Hepatocyte (in vitro differentiated cells): ENCODE measurements at regions not wholly inside any gene's neighbourhood (a gene's known extent, or its start where the extent isn't known, plus 50 kb on each side); places are given as distances from the start of the nearest gene placed in this dataset.

Experiments used
- DNase-seq: peaks from one replicate; pipeline ENCODE4 v3.0.0-alpha.2; 2016; ENCODE audit warnings: low spot score
- H2AFZ ChIP-seq: fragments of 200-600 bp; sonication (generic); 2 replicates; pipeline ENCODE4 v1.6.0; 2016; ENCODE audit warnings: antibody characterized with exemption, mild to moderate bottlenecking
- H3K27ac ChIP-seq: fragments of 200-600 bp; sonication (generic); 2 replicates; pipeline ENCODE4 v1.5.1; 2016; ENCODE audit warnings: mild to moderate bottlenecking
- H3K27me3 ChIP-seq: fragments of 200-600 bp; sonication (generic); 2 replicates; pipeline ENCODE4 v1.6.1; 2016
- H3K36me3 ChIP-seq: fragments of 200-600 bp; sonication (generic); replicated peaks from 2 replicates; pipeline ENCODE4 v1.5.1; 2016; ENCODE audit warnings: low read depth; ENCODE audit not compliant: insufficient read depth
- H3K4me1 ChIP-seq: fragments of 200-600 bp; sonication (generic); 2 replicates; pipeline ENCODE4 v1.5.1; 2016; ENCODE audit warnings: mild to moderate bottlenecking, moderate library complexity; ENCODE audit not compliant: insufficient read depth
- H3K4me2 ChIP-seq: fragments of 200-600 bp; sonication (generic); 2 replicates; pipeline ENCODE4 v1.6.0; 2016
- H3K4me3 ChIP-seq: fragments of 200-600 bp; sonication (generic); 2 replicates; pipeline ENCODE4 v1.5.1; 2016; ENCODE audit warnings: mild to moderate bottlenecking
- H3K79me2 ChIP-seq: fragments of 200-600 bp; sonication (generic); 2 replicates; pipeline ENCODE4 v1.6.0; 2017; ENCODE audit warnings: mild to moderate bottlenecking
- H3K9me2 ChIP-seq: fragments of 200-600 bp; sonication (generic); replicated peaks from 2 replicates; pipeline ENCODE4 v1.6.0; 2017; ENCODE audit warnings: mild to moderate bottlenecking; ENCODE audit not compliant: insufficient read depth
- H3K9me3 ChIP-seq: fragments of 200-600 bp; sonication (generic); 2 replicates; pipeline ENCODE4 v1.5.1; 2016; ENCODE audit warnings: low read depth, mild to moderate bottlenecking
- H4K20me1 ChIP-seq: fragments of 200-600 bp; sonication (generic); 2 replicates; pipeline ENCODE4 v1.6.0; 2016; ENCODE audit warnings: mild to moderate bottlenecking; ENCODE audit not compliant: insufficient read depth, poor library complexity, severe bottlenecking
- EZH2 ChIP-seq: fragments of 200-600 bp; sonication (generic); IDR thresholded peaks from 2 replicates; pipeline ENCODE4 v1.6.1; 2016; ENCODE audit warnings: antibody characterized with exemption, mild to moderate bottlenecking, borderline replicate concordance
- EZH2phosphoT487 ChIP-seq: fragments of 200-600 bp; sonication (generic); IDR thresholded peaks from one replicate; pipeline ENCODE4 v1.6.1; 2018; ENCODE audit warnings: antibody characterized with exemption, mild to moderate bottlenecking, low read depth, moderate library complexity; ENCODE audit not compliant: unreplicated experiment, severe bottlenecking
- WGBS: methylation state at CpG from one replicate; pipeline ENCODE4 v1.1.6; 2016; ENCODE audit warnings: low lambda C conversion rate; ENCODE audit errors: missing lambda C conversion rate; 5-methylcytosine and 5-hydroxymethylcytosine counted together
- TF ChIP-seq, protein P1 (sequence below): fragments of 200-600 bp; sonication (generic); IDR thresholded peaks from 2 replicates; pipeline ENCODE4 v1.5.1; 2016; ENCODE audit warnings: antibody characterized with exemption, mild to moderate bottlenecking; ENCODE audit not compliant: poor library complexity

DNA sequence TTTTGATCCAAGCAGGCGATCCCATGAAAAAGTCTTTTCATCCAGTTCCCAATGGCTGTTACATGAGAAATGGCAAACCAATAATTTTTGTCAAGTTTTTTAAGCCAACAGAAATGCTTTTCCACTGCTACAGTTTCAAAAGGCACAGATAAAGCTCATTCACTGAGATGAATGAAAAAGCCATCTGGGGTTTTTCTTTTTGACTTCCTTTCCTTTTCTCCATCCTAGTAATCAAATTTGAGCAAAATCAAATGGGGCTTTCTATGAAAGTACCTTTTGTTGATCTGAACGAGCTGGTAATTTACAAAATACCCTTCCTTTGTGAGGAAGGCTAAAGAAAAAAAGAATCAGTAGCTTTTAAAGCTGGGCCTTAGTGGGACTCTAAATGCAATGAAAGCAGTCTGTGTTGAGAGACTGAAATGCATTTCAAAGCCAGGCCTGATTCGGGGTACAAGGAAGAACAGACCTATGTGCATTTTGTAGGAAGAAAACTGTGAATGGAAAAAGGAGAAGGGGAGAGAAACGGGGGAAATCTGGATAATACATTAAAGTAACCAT, 185.2 kb upstream of the DNAJC19 start:
- Histone ChIP-seq H3K27ac (no peak overlapping the region), H4K20me1 (no peaks in the 10 kb centered on the region), H3K9me2 (no peaks in the 10 kb centered on the region), H3K4me2 (no peak overlapping the region), H3K27me3 (no peaks in the 10 kb centered on the region), H3K9me3 (no peaks in the 10 kb centered on the region), H3K36me3 (no peaks in the 10 kb centered on the region), H3K4me1 (no peaks in the 10 kb centered on the region), H3K79me2 (no peaks in the 10 kb centered on the region), H3K4me3 (no peak overlapping the region), H2AFZ (no peak overlapping the region)
- no peak for DNase-seq
- no peak for TF ChIP-seq EZH2phosphoT487
- no peak for TF ChIP-seq EZH2
- TF ChIP-seq, protein P1, sequence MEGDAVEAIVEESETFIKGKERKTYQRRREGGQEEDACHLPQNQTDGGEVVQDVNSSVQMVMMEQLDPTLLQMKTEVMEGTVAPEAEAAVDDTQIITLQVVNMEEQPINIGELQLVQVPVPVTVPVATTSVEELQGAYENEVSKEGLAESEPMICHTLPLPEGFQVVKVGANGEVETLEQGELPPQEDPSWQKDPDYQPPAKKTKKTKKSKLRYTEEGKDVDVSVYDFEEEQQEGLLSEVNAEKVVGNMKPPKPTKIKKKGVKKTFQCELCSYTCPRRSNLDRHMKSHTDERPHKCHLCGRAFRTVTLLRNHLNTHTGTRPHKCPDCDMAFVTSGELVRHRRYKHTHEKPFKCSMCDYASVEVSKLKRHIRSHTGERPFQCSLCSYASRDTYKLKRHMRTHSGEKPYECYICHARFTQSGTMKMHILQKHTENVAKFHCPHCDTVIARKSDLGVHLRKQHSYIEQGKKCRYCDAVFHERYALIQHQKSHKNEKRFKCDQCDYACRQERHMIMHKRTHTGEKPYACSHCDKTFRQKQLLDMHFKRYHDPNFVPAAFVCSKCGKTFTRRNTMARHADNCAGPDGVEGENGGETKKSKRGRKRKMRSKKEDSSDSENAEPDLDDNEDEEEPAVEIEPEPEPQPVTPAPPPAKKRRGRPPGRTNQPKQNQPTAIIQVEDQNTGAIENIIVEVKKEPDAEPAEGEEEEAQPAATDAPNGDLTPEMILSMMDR = no peak
- WGBS = 62% methylated on average over 4 of the region's 4 CpGs

DNA sequence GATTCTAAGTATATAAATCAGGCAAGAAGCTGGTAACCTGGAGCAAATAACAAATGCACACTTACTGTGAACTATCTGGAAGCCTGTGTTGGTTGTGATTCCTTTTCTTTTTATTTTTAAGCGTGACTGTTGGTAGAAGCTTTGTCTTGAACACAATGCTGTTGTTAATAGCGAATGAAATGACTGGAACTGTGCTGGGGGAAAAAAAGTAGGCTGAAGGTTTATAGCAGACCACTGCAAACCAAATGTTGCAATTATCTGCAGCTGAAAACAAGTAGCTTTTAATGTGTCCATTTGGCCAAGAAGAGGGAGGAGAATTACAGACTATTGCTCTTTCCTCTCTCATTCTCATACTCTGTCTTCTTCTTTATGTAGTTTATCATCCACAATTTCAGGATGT, 184.5 kb upstream of the DNAJC19 start:
- no peaks in the 10 kb centered on the region for H4K20me1 ChIP-seq
- no peaks in the 10 kb centered on the region for H3K9me2 ChIP-seq
- no peak overlapping the region for H3K4me2 ChIP-seq
- 76% methylated on average over 2 of the region's 2 CpGs for WGBS
- H3K27me3 ChIP-seq = no peaks in the 10 kb centered on the region
- H3K79me2 ChIP-seq = no peaks in the 10 kb centered on the region
- TF ChIP-seq EZH2 = no peak
- H3K9me3 ChIP-seq = no peaks in the 10 kb centered on the region
- DNase-seq = no peak
- H3K36me3 ChIP-seq = no peaks in the 10 kb centered on the region
- H3K27ac ChIP-seq = no peak overlapping the region
- no peak overlapping the region for H2AFZ ChIP-seq
- H3K4me3 ChIP-seq = no peak overlapping the region
- no peaks in the 10 kb centered on the region for H3K4me1 ChIP-seq

DNA sequence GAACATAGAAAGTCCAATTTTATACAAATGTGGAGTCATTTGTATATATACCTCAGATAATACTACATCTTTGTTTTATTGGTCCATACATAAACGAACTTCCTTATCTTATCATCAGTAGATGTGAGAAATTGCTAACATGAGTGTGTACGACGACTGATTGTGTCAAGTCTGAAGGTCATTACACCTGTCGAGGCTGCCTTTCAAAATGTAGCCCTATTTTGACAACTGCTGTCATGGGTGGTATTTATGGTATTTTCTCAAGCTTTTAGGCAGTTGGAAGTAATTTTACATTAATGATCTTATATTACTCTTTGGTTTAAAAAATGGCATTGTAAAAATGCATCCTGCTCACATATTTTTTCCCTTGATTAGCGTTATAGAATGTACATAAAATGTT, 183.7 kb upstream of the DNAJC19 start:
- Histone ChIP-seq H3K79me2 (no peaks in the 10 kb centered on the region), H3K4me1 (no peaks in the 10 kb centered on the region), H3K9me2 (no peaks in the 10 kb centered on the region), H3K4me2 (no peak overlapping the region), H4K20me1 (no peaks in the 10 kb centered on the region), H3K9me3 (no peaks in the 10 kb centered on the region), H3K36me3 (no peaks in the 10 kb centered on the region), H3K27me3 (no peaks in the 10 kb centered on the region), H3K27ac (no peak overlapping the region), H2AFZ (no peak overlapping the region), H3K4me3 (no peak overlapping the region)
- DNase-seq = no peak
- 50% methylated on average over 5 of the region's 5 CpGs for WGBS
- TF ChIP-seq EZH2 (no peak), EZH2phosphoT487 (no peak)
- TF ChIP-seq, protein P1 = no peak

DNA sequence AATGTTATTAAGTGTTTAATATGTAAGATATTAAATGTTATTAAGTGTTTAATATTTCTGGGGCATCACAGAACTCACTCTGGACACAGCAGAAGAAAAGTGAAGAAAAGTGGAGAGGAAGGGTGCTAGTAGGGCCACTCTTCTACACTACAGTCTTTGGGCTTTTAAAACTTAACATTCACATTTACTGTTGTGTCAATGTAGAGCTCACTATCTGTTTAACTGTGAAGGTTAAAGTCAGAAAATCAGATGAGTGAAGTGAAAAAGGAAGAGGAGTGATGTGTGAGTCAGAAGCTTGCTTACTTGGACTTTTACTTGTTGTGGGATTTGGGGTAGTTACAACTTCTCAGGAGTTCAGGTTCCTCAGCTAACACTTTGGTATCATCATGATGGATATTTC, 145.3 kb upstream of the DNAJC19 start:
- H2AFZ ChIP-seq = no peak overlapping the region
- H4K20me1 ChIP-seq = no peaks in the 10 kb centered on the region
- H3K4me3 ChIP-seq = no peak overlapping the region
- H3K4me2 ChIP-seq = no peak overlapping the region
- H3K79me2 ChIP-seq = no peaks in the 10 kb centered on the region
- no peaks in the 10 kb centered on the region for H3K9me3 ChIP-seq
- DNase-seq = no peak
- H3K9me2 ChIP-seq = no peaks in the 10 kb centered on the region
- H3K27me3 ChIP-seq = no peaks in the 10 kb centered on the region
- H3K27ac ChIP-seq = no peak overlapping the region
- H3K4me1 ChIP-seq = no peaks in the 10 kb centered on the region
- TF ChIP-seq EZH2 = no peak
- no peak for TF ChIP-seq EZH2phosphoT487
- TF ChIP-seq, protein P1 = no peak
- no peaks in the 10 kb centered on the region for H3K36me3 ChIP-seq
